ENCODE measurements at regions not wholly inside any gene's neighbourhood (a gene's known extent, or its start where the extent isn't known, plus 50 kb on each side); places are given as distances from the start of the nearest gene placed in this dataset.

- TF ChIP-seq CTCF (IDR thresholded peaks at IDR 0.05), result no peak
- TF ChIP-seq POLR2A (IDR thresholded peaks at IDR 0.05), result no peak
Observed at GRCh38 chr5:74107899-74108298, 481.9 kb downstream of the ARHGEF28 start.

All from uterus (tissue), 2 donors.